Parathyroid adenoma (tissue), 2 donors: ENCODE measurements at regions not wholly inside any gene's neighbourhood (a gene's known extent, or its start where the extent isn't known, plus 50 kb on each side); places are given as distances from the start of the nearest gene placed in this dataset.

Source experiments
- H2AFZ ChIP-seq: fragments of 300-600 bp; sonication (generic); one replicate; pipeline ENCODE4 v1.7.0; 2017; ENCODE audit warnings: antibody characterized with exemption, mild to moderate bottlenecking
- H3K27ac ChIP-seq: fragments of 300-600 bp; sonication (generic); one replicate; pipeline ENCODE4 v1.7.0; 2017
- H3K27me3 ChIP-seq: fragments of 300-600 bp; sonication (generic); one replicate; pipeline ENCODE4 v1.7.0; 2017; ENCODE audit warnings: low read length; ENCODE audit not compliant: control insufficient read depth, insufficient read depth
- H3K36me3 ChIP-seq: fragments of 300-600 bp; sonication (generic); one replicate; pipeline ENCODE4 v1.7.0; 2017; ENCODE audit warnings: low read length; ENCODE audit not compliant: control insufficient read depth, insufficient read depth
- H3K4me1 ChIP-seq: fragments of 300-600 bp; sonication (generic); one replicate; pipeline ENCODE4 v1.7.0; 2017; ENCODE audit warnings: control low read depth
- H3K4me2 ChIP-seq: fragments of 300-600 bp; sonication (generic); one replicate; pipeline ENCODE4 v1.7.0; 2017; ENCODE audit warnings: low read length
- H3K4me3 ChIP-seq: fragments of 300-600 bp; sonication (generic); one replicate; pipeline ENCODE4 v1.7.0; 2017; ENCODE audit warnings: low read depth, low read length
- H3K79me2 ChIP-seq: fragments of 300-600 bp; sonication (generic); one replicate; pipeline ENCODE4 v1.7.0; 2017; ENCODE audit warnings: control low read depth
- H3K9ac ChIP-seq: fragments of 300-600 bp; sonication (generic); one replicate; pipeline ENCODE4 v1.7.0; 2017; ENCODE audit warnings: mild to moderate bottlenecking
- H3K9me3 ChIP-seq: fragments of 300-600 bp; sonication (generic); one replicate; pipeline ENCODE4 v1.7.0; 2017; ENCODE audit warnings: low read length; ENCODE audit not compliant: control insufficient read depth
- CTCF ChIP-seq: fragments of 300-600 bp; sonication (generic); IDR thresholded peaks from one replicate; pipeline ENCODE4 v1.7.0; 2017; ENCODE audit warnings: antibody characterized with exemption, mild to moderate bottlenecking
- donor health status: primary hyperparathyroidism.

GRCh38 chr5:173807181-173807655 is 80.9 kb upstream of the CPEB4 start:
- Histone ChIP-seq H3K9ac (no peak overlapping the region), H3K4me2 (no peak overlapping the region), H2AFZ (no peak overlapping the region), H3K79me2 (peaks cover 8% of the 10 kb centered on the region), H3K27ac (no peak overlapping the region), H3K9me3 (no peaks in the 10 kb centered on the region), H3K4me1 (peaks cover 11% of the 10 kb centered on the region), H3K36me3 (no peaks in the 10 kb centered on the region), H3K4me3 (no peak overlapping the region), H3K27me3 (no peaks in the 10 kb centered on the region)
- TF ChIP-seq CTCF: no peak

- Histone ChIP-seq H3K27ac (no peak overlapping the region), H3K4me2 (no peak overlapping the region), H3K9ac (no peak overlapping the region), H3K79me2 (peaks cover 8% of the 10 kb centered on the region), H3K9me3 (no peaks in the 10 kb centered on the region), H3K36me3 (no peaks in the 10 kb centered on the region), H2AFZ (peak overlapping the region; percentile 13), H3K27me3 (no peaks in the 10 kb centered on the region), H3K4me1 (peaks cover 11% of the 10 kb centered on the region), H3K4me3 (no peak overlapping the region)
- TF ChIP-seq CTCF: no peak
Measured at GRCh38 chr5:173808079-173808808, 79.9 kb upstream of the CPEB4 start.

- Histone ChIP-seq H3K4me2 (no peak overlapping the region), H3K4me1 (peaks cover 11% of the 10 kb centered on the region), H3K27me3 (no peaks in the 10 kb centered on the region), H2AFZ (peak overlapping the region; percentile 1), H3K79me2 (peaks cover 8% of the 10 kb centered on the region), H3K9me3 (no peaks in the 10 kb centered on the region), H3K27ac (no peak overlapping the region), H3K36me3 (no peaks in the 10 kb centered on the region), H3K4me3 (no peak overlapping the region), H3K9ac (no peak overlapping the region)
- no peak for TF ChIP-seq CTCF
Measured at GRCh38 chr5:173809014-173809413, 79.1 kb upstream of the CPEB4 start.

GRCh38 chr5:173812811-173813550 is 75.2 kb upstream of the CPEB4 start:
- Histone ChIP-seq H3K9ac (no peak overlapping the region), H3K27me3 (no peaks in the 10 kb centered on the region), H3K36me3 (no peaks in the 10 kb centered on the region), H3K9me3 (no peaks in the 10 kb centered on the region), H2AFZ (no peak overlapping the region), H3K27ac (no peak overlapping the region), H3K79me2 (peaks cover 8% of the 10 kb centered on the region), H3K4me2 (no peak overlapping the region), H3K4me1 (peaks cover 20% of the 10 kb centered on the region), H3K4me3 (no peak overlapping the region)
- no peak for TF ChIP-seq CTCF
